Peyer's patch (tissue), 4 donors: ENCODE measurements at regions not wholly inside any gene's neighbourhood (a gene's known extent, or its start where the extent isn't known, plus 50 kb on each side); places are given as distances from the start of the nearest gene placed in this dataset.

Experiments
- DNase-seq, 3 donors: peaks; one replicate each; pipeline ENCODE4 v3.0.0-alpha.2; 2017 to 2019
- H3K27ac ChIP-seq, 4 donors: fragments of 200-600 bp; sonication (generic); one replicate each; pipeline ENCODE4 v1.5.1; 2016 to 2019
- H3K27me3 ChIP-seq, 2 donors: fragments of 200-600 bp; sonication (generic); one replicate each; pipeline ENCODE4 v1.5.1; 2019
- H3K36me3 ChIP-seq, 3 donors: fragments of 200-600 bp; sonication (generic); one replicate each; pipeline ENCODE4 v1.5.1; 2016 to 2019
- H3K4me1 ChIP-seq, 4 donors: fragments of 200-600 bp; sonication (generic); one replicate each; pipeline ENCODE4 v1.5.1; 2016 to 2019
- H3K4me3 ChIP-seq, 4 donors: fragments of 200-600 bp; sonication (generic); 1 replicate in 3 of 4; 2 replicates in 1 of 4; pipeline ENCODE4 v1.5.1; 2016 to 2019; ENCODE audit warnings: mild to moderate bottlenecking in 1 of 4
- H3K9me3 ChIP-seq, 4 donors: fragments of 200-600 bp; sonication (generic); one replicate each; pipeline ENCODE4 v1.5.1; 2016 to 2019; ENCODE audit warnings: mild to moderate bottlenecking in 1 of 4
- POLR2A ChIP-seq, 2 donors: fragments of 450-650 bp; IDR thresholded peaks; one replicate each; pipeline ENCODE4 v1.5.1; 2017; ENCODE audit warnings: antibody characterized with exemption in 2 of 2, mild to moderate bottlenecking in 2 of 2, moderate library complexity in 2 of 2
- TF ChIP-seq, protein P1 (sequence below), 6 experiments: fragments of 450-650 bp in 4 of 6; fragments of 200-600 bp in 2 of 6; sonication (generic) in 1 of 6; IDR thresholded peaks; one replicate each; pipeline ENCODE4 v1.5.1; 2017 to 2019; ENCODE audit warnings: antibody characterized with exemption in 6 of 6, mild to moderate bottlenecking in 3 of 6, moderate library complexity in 1 of 6

GRCh38 chr13:90185734-90186133, 1161.8 kb upstream of the MIR17HG start:
- DNase-seq: no peak
- TF ChIP-seq, protein P1, sequence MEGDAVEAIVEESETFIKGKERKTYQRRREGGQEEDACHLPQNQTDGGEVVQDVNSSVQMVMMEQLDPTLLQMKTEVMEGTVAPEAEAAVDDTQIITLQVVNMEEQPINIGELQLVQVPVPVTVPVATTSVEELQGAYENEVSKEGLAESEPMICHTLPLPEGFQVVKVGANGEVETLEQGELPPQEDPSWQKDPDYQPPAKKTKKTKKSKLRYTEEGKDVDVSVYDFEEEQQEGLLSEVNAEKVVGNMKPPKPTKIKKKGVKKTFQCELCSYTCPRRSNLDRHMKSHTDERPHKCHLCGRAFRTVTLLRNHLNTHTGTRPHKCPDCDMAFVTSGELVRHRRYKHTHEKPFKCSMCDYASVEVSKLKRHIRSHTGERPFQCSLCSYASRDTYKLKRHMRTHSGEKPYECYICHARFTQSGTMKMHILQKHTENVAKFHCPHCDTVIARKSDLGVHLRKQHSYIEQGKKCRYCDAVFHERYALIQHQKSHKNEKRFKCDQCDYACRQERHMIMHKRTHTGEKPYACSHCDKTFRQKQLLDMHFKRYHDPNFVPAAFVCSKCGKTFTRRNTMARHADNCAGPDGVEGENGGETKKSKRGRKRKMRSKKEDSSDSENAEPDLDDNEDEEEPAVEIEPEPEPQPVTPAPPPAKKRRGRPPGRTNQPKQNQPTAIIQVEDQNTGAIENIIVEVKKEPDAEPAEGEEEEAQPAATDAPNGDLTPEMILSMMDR (IDR thresholded peaks at IDR 0.05): no peak
- no peak for TF ChIP-seq POLR2A (IDR thresholded peaks at IDR 0.05)
- Histone ChIP-seq H3K4me1 (peaks cover 0 to 5% (median 0%) of the 10 kb centered on the region in 4 donors), H3K4me3 (no peak overlapping the region), H3K27me3 (no peaks in the 10 kb centered on the region), H3K27ac (no peak overlapping the region), H3K9me3 (no peaks in the 10 kb centered on the region), H3K36me3 (no peaks in the 10 kb centered on the region)

GRCh38 chr13:90187478-90188350, 1159.8 kb upstream of the MIR17HG start:
- no peak for DNase-seq
- no peak overlapping the region for H3K27ac ChIP-seq
- no peak overlapping the region for H3K4me3 ChIP-seq
- TF ChIP-seq, protein P1 (IDR thresholded peaks at IDR 0.05): no peak
- TF ChIP-seq POLR2A (IDR thresholded peaks at IDR 0.05): no peak
- H3K36me3 ChIP-seq: no peaks in the 10 kb centered on the region
- no peaks in the 10 kb centered on the region for H3K27me3 ChIP-seq
- no peaks in the 10 kb centered on the region for H3K9me3 ChIP-seq
- H3K4me1 ChIP-seq: peaks cover 0 to 5% (median 0%) of the 10 kb centered on the region in 4 donors

DNA sequence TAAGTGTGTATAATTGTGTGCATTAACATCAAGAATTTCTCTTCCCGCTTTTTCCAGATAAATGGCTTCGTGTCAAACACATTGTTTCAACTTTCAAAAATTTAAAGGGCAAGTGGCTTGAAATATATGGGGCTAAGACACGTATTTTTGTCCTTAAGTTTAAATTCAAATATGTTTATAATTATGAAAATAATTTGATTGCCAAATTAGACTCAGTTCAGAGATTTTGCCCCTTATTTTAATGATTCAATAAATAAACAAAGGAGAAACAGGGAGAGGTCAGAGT, 1159.2 kb upstream of the MIR17HG start:
- Histone ChIP-seq H3K27me3 (no peaks in the 10 kb centered on the region), H3K36me3 (no peaks in the 10 kb centered on the region), H3K27ac (no peak overlapping the region), H3K4me3 (no peak overlapping the region), H3K9me3 (no peaks in the 10 kb centered on the region), H3K4me1 (peaks cover 0 to 5% (median 0%) of the 10 kb centered on the region in 4 donors)
- no peak for TF ChIP-seq POLR2A (IDR thresholded peaks at IDR 0.05)
- TF ChIP-seq, protein P1 (IDR thresholded peaks at IDR 0.05): no peak
- no peak for DNase-seq

DNA sequence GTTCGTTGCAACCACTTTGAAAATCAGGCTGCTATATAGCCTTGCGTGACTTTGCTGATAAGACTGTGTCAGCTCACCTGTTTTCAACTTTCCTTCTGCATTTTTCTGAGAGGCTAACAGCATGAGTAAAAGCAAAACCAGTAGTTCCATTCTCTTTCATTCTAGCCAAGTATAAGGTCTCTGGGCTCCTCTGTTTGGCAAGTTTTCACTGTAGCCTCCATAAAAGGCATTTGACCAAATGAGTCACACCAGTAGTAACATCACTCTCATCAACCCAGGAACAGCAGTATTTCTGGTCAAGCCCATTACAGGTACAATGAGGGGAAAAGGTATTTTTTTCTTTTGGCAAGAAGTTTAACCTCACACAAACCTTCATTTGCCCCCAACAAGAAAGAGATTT, 1149.8 kb upstream of the MIR17HG start:
- no peak for DNase-seq
- no peak for TF ChIP-seq POLR2A (IDR thresholded peaks at IDR 0.05)
- TF ChIP-seq, protein P1 (IDR thresholded peaks at IDR 0.05): no peak
- H3K36me3 ChIP-seq: no peaks in the 10 kb centered on the region
- no peak overlapping the region for H3K27ac ChIP-seq
- no peaks in the 10 kb centered on the region for H3K27me3 ChIP-seq
- no peaks in the 10 kb centered on the region for H3K9me3 ChIP-seq
- no peak overlapping the region for H3K4me3 ChIP-seq
- H3K4me1 ChIP-seq: no peaks in the 10 kb centered on the region

- Histone ChIP-seq H3K4me3 (no peak overlapping the region), H3K27me3 (no peaks in the 10 kb centered on the region), H3K27ac (no peak overlapping the region), H3K9me3 (no peaks in the 10 kb centered on the region), H3K36me3 (no peaks in the 10 kb centered on the region), H3K4me1 (no peaks in the 10 kb centered on the region)
- no peak for DNase-seq
- no peak for TF ChIP-seq POLR2A (IDR thresholded peaks at IDR 0.05)
- TF ChIP-seq, protein P1 (IDR thresholded peaks at IDR 0.05): no peak
These were observed 1146.3 kb upstream of the MIR17HG start for GRCh38 chr13:90201202-90201601.
